ENCODE measurements at regions not wholly inside any gene's neighbourhood (a gene's known extent, or its start where the extent isn't known, plus 50 kb on each side); places are given as distances from the start of the nearest gene placed in this dataset.
"Not testable (repeated sequence)": the region's sequence is repeated elsewhere in the genome, so short reads cannot be mapped to it uniquely, and the experiment has no call there.

GRCh38 chr18:8995096-8995495 is 107.4 kb upstream of the NDUFV2 start:
- DNase-seq: no peak

- DNase-seq: no peak
These were observed 105.6 kb upstream of the NDUFV2 start for GRCh38 chr18:8996771-8997432.

GRCh38 chr18:8997634-8998033 is 104.9 kb upstream of the NDUFV2 start:
- no peak for DNase-seq

- DNase-seq: no peak
These were observed 103.8 kb upstream of the NDUFV2 start for GRCh38 chr18:8998481-8999217.

GRCh38 chr18:8999872-9000271 is 102.6 kb upstream of the NDUFV2 start:
- DNase-seq: no peak

GRCh38 chr18:9000733-9001132 is 101.8 kb upstream of the NDUFV2 start:
- no peak for DNase-seq

- DNase-seq: no peak
These were observed 101.3 kb upstream of the NDUFV2 start for GRCh38 chr18:9001209-9001608.

GRCh38 chr18:9003406-9004100 is 98.9 kb upstream of the NDUFV2 start:
- DNase-seq: no peak

- DNase-seq: not testable (repeated sequence)
These were observed 98.2 kb upstream of the NDUFV2 start for GRCh38 chr18:9004308-9004707.

GRCh38 chr18:9007700-9008099 is 94.8 kb upstream of the NDUFV2 start:
- not testable (repeated sequence) for DNase-seq

GRCh38 chr18:9008200-9008708 is 94.2 kb upstream of the NDUFV2 start:
- no peak for DNase-seq

- no peak for DNase-seq
These were observed 93.5 kb upstream of the NDUFV2 start for GRCh38 chr18:9008709-9009635.

- DNase-seq: no peak
These were observed 92.6 kb upstream of the NDUFV2 start for GRCh38 chr18:9009703-9010488.

GRCh38 chr18:9011431-9011830 is 91.1 kb upstream of the NDUFV2 start:
- no peak for DNase-seq

GRCh38 chr18:9013926-9014373 is 88.5 kb upstream of the NDUFV2 start:
- no peak for DNase-seq

- DNase-seq: no peak
These were observed 86.8 kb upstream of the NDUFV2 start for GRCh38 chr18:9015689-9016088.

GRCh38 chr18:9016633-9017166 is 85.8 kb upstream of the NDUFV2 start:
- DNase-seq: no peak

GRCh38 chr18:9017167-9017904 is 85.2 kb upstream of the NDUFV2 start:
- peak; percentile 49 for DNase-seq

GRCh38 chr18:9017905-9018227 is 84.6 kb upstream of the NDUFV2 start:
- DNase-seq: no peak

- DNase-seq: no peak
These were observed 83.4 kb upstream of the NDUFV2 start for GRCh38 chr18:9019135-9019534.

- no peak for DNase-seq
These were observed 82.3 kb upstream of the NDUFV2 start for GRCh38 chr18:9020221-9020620.

Data from activated effector memory CD4-positive, alpha-beta T cell treated with Interleukin-2 at 50 U/mL for 16 hours (primary cell).